ENCODE measurements at regions not wholly inside any gene's neighbourhood (a gene's known extent, or its start where the extent isn't known, plus 50 kb on each side); places are given as distances from the start of the nearest gene placed in this dataset.

- DNase-seq: no peak
Observed at GRCh38 chr12:75974323-75975187, 57.0 kb downstream of the PHLDA1 start.

GRCh38 chr12:75971253-75971652, 60.3 kb downstream of the PHLDA1 start:
- DNase-seq: no peak

- no peak for DNase-seq
Observed at GRCh38 chr12:75970310-75970709, 61.3 kb downstream of the PHLDA1 start.

- DNase-seq: no peak
Observed at GRCh38 chr12:75969768-75970167, 61.8 kb downstream of the PHLDA1 start.

GRCh38 chr12:75965661-75966060, 65.9 kb downstream of the PHLDA1 start:
- no peak for DNase-seq

- DNase-seq: no peak
Observed at GRCh38 chr12:75964150-75964549, 67.4 kb downstream of the PHLDA1 start.

DNA sequence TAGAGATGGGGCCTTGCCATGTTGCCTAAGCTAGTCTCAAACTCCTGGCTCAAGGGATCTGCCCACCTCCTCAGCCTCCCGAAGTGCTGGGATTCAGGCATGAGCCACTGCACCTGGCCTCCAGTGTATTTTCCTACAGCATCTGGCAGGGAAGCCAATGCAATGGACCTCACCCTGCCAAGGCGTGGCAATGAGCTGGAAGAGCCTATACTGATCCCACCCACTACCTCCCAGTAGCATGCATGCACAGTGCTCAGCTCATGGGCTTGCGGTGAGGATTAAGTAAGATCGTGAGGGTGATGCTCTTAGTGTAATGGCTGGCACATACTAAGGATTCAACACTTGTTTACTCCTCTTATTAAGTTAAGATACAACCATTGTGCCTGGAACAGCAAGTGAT, 69.7 kb downstream of the PHLDA1 start:
- DNase-seq: no peak

DNA sequence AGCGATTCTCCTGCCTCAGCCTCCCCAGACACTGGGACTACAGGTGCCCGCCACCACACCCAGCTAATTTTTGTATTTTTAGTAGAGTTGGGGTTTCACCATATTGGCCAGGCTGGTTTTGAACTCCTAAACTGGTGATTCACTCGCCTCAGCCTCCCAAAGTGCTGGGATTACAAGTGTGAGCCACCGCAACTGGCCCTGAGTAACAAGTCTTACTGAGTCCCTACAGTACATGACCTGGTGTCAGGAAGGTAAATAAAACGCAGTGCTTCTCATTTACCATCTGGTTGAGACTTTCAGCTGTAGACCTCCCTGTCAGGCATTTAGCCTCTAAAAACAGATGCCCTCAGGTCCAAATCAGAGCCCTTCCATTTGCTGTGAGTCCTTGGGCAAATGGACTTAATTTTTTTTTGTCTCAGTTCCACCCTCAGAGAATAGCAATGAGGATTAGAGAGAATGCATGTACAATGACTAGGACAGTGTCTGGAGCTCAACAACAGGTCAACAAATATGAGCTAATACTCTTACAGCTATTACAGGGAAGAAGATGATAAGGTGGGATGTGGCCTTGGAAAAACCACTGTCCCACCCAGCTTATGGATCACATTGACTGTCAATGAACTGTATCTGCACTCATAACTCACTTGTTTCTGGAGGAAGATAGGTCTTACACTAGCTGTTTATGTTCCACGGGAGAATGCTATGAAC, 70.5 kb downstream of the PHLDA1 start:
- no peak for DNase-seq

GRCh38 chr12:75960086-75960910, 71.3 kb downstream of the PHLDA1 start:
- DNase-seq: no peak

GRCh38 chr12:75959506-75959905, 72.1 kb downstream of the PHLDA1 start:
- no peak for DNase-seq

GRCh38 chr12:75959060-75959459, 72.5 kb downstream of the PHLDA1 start:
- DNase-seq: no peak

DNA sequence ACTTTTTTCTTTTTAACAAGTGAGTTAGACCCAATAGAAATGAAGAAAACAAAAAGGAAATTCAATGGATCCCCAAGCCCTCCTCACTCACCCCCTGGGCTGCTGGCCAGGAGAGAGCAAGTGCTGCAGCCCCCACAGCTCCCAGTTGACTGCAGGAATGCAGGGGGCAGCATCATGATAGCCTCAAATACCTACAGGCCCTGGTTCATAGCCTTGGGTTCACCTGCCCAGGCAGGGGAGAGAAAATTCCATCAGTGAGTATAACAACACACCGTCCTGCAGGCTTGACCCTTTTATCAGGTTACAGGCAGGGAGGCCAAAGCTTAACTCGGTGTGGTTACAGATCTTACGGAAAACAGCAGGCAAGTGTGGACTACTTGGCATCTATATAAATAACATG, 76.3 kb downstream of the PHLDA1 start:
- DNase-seq: no peak

GRCh38 chr12:75954749-75955148, 76.8 kb downstream of the PHLDA1 start:
- no peak for DNase-seq

GRCh38 chr12:75954041-75954440, 77.5 kb downstream of the PHLDA1 start:
- DNase-seq: no peak

DNA sequence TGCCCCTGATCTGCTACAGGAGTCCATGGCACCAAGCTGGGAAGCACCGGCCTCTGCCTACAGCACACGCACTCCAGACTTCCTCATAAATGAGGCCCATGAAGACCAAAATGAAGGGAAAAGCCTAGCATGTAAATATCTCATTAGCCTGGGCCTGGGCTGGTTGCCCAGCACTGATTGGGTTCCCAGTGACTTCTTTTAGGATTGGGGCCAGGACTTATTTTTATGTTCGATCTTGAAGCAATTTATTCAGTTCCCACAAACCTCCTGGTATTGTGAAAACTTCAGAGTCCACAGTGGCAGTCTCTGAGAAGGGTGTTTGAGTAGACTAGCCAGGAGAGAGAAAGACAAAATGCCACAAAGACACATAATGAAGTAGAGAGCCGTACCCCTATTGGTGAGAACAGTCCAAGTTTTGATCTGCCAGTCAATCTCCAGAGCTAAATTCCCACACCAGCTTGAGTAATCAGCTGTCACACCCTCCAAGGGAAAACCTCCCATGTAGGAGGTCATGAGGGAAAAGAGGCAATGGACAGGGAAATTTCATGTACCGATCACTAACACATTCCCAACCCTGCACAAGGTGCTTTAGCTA, 78.2 kb downstream of the PHLDA1 start:
- DNase-seq: no peak

DNA sequence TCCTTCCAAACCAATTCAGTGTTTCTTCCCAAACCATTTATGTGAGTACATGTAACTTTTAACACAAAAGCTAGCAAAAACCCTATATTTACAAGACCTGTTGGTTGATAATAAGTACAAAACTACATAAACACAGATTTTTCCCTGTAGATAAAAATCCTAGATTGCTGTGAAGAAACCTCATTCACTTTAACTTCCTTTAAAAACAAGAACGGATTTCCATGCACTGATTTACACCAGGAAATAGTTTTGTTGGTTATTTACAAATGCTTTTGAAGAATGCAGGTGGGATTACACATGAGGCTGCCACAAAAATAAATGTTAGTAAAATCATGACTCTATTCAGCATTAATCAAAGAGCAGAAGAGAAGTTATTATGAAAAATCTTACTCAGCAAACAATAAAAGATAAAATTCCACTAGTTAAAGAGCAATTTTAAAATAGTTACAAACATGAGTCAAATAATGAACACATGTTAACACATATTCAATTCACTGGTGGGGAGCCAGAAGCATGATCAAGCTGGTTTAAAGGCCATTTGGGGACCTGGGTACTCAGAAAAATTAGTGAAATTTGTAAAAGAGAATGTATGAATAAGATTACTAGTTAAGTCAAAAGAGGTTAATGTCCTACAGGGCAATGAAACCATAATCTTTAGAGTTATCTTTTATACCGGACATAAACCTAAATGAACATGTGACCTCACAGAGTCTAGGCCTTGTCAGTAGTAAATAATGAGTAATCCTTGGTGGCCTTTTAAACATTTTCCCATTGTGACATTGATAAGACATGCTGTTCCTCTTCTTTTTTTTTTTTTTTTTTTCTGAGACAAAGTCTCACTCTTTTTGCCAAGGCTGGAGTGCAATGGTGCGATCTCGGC, 79.9 kb downstream of the PHLDA1 start:
- no peak for DNase-seq

- DNase-seq: no peak
Observed at GRCh38 chr12:75947156-75947723, 84.3 kb downstream of the PHLDA1 start.

DNA sequence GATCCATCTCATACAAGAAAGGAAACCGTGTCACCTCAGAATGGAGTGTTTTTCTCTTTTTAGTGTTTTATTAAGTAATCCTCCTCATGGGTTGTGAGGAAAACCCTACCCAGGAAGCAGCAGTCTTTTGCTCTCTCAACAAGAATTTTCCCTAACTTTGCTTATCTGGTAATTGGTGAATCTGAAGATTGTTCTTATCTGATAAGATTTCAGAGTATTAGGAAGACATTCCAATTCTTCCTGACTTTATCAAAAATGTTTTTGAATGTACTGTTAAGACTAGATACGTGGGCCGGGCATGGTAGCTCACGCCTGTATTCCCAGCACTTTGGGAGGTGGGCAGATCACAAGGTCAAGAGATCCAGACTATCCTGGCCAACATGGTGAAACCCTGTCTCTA, 86.0 kb downstream of the PHLDA1 start:
- no peak for DNase-seq

GRCh38 chr12:75944905-75945432, 86.6 kb downstream of the PHLDA1 start:
- DNase-seq: no peak

- DNase-seq: peak; percentile 42
Observed at GRCh38 chr12:75944097-75944904, 87.3 kb downstream of the PHLDA1 start.

DNA sequence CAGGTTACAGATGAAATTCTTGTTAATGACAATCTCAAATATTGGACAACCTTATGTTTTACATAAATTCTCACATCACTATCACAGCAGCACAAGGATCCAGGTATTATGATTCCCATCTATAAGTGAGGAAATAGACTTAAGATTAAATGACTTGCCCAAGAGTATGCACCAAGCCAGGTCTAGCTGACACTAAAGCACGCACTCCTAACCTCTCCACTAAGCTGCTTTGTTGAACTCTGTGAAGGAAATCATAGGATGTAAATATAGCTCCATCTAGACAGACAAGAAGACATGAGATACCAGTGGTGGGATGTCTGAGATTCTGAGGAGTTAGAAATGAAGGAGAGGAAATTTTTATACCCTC, 87.9 kb downstream of the PHLDA1 start:
- DNase-seq: no peak
